Thymus (tissue), 11 donors: ENCODE measurements at regions not wholly inside any gene's neighbourhood (a gene's known extent, or its start where the extent isn't known, plus 50 kb on each side); places are given as distances from the start of the nearest gene placed in this dataset.
"Not testable (repeated sequence)": the region's sequence is repeated elsewhere in the genome, so short reads cannot be mapped to it uniquely, and the experiment has no call there.

ENCODE experiments used
- DNase-seq, 9 donors: peaks; one replicate each; pipeline ENCODE4 v3.0.0-alpha.2; 2013; ENCODE audit warnings: low spot score in 9 of 9, low read depth in 6 of 9, missing footprints in 1 of 9
- H3K27ac ChIP-seq, 2 donors: one replicate each; pipeline ENCODE4 v1.5.1; 2013; ENCODE audit warnings: control low read depth in 1 of 2, low read depth in 1 of 2, low read length in 1 of 2, mild to moderate bottlenecking in 1 of 2, moderate library complexity in 1 of 2
- H3K27me3 ChIP-seq, 2 donors: one replicate each; pipeline ENCODE4 v1.5.1; 2013; ENCODE audit warnings: low read length in 1 of 2; ENCODE audit not compliant: control insufficient read depth in 2 of 2, insufficient read depth in 1 of 2
- H3K36me3 ChIP-seq, 2 donors: one replicate each; pipeline ENCODE4 v1.5.1; 2013; ENCODE audit warnings: low read length in 1 of 2, mild to moderate bottlenecking in 1 of 2, moderate library complexity in 1 of 2; ENCODE audit not compliant: control insufficient read depth in 2 of 2, insufficient read depth in 2 of 2
- H3K4me1 ChIP-seq, 2 donors: one replicate each; pipeline ENCODE4 v1.5.1; 2013; ENCODE audit warnings: low read length in 2 of 2; ENCODE audit not compliant: control insufficient read depth in 2 of 2, insufficient read depth in 2 of 2
- H3K4me3 ChIP-seq, 2 donors: one replicate each; pipeline ENCODE4 v1.5.1; 2013; ENCODE audit warnings: low read length in 2 of 2, control low read depth in 1 of 2, mild to moderate bottlenecking in 1 of 2
- H3K9me3 ChIP-seq, 2 donors: one replicate each; pipeline ENCODE4 v1.5.1; 2013; ENCODE audit warnings: low read length in 1 of 2, mild to moderate bottlenecking in 1 of 2; ENCODE audit not compliant: control insufficient read depth in 2 of 2, insufficient read depth in 1 of 2
- WGBS: extraction: QIAGEN DNeasy Blood & Tissue Kit; methylation state at CpG from one replicate; pipeline ENCODE4 v1.1.7; 2013; 5-methylcytosine and 5-hydroxymethylcytosine counted together
- donor health status: healthy.

- not testable (repeated sequence) for H3K9me3 ChIP-seq, H3K4me3 ChIP-seq, H3K27me3 ChIP-seq, H3K27ac ChIP-seq, H3K4me1 ChIP-seq, H3K36me3 ChIP-seq, DNase-seq
- 100% methylated on average over 1 of the region's 1 CpG for WGBS
Observed at GRCh38 chr1:222051311-222051710, 309.4 kb upstream of the DUSP10 start.

GRCh38 chr1:222049661-222050060, 307.8 kb upstream of the DUSP10 start:
- not testable (repeated sequence) for H3K27ac ChIP-seq

GRCh38 chr1:222049176-222049575, 307.3 kb upstream of the DUSP10 start:
- Histone ChIP-seq H3K36me3 (no peaks in the 10 kb centered on the region), H3K4me1 (no peaks in the 10 kb centered on the region), H3K27me3 (no peaks in the 10 kb centered on the region), H3K9me3 (no peaks in the 10 kb centered on the region), H3K27ac (no peak overlapping the region), H3K4me3 (no peak overlapping the region)
- DNase-seq = no peak
- 100% methylated on average over 4 of the region's 4 CpGs for WGBS

More at GRCh38 chr1:222049661-222050060, 307.8 kb upstream of the DUSP10 start:
- not testable (repeated sequence) for H3K27me3 ChIP-seq, H3K4me3 ChIP-seq, H3K4me1 ChIP-seq, H3K36me3 ChIP-seq, DNase-seq, H3K9me3 ChIP-seq
- 98% methylated on average over 28 of the region's 28 CpGs for WGBS

DNA sequence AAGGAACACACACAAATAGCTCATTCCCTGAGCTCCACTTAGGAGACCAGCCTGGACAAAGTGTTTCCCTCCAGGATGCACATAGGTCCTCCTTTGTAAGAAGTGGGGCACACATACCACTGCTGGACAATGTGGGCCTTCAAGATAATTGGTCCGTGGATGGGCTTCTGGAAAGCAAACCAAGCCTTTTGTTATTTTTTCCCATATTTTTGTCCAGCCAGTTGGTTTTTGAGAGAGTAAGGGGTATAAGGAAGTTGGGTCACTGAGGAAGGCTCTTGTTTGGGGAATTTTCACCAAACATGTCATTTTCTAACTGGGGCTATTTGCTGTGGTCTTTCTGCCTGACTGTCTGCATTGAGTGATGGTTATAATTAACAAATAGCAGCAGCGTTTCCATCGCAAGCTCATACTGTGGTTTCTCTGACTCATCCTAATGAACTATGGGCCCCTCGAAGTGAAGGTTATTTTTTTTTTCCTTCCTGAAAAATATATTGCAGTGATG, 306.3 kb upstream of the DUSP10 start:
- Histone ChIP-seq H3K27ac (no peak overlapping the region), H3K27me3 (no peaks in the 10 kb centered on the region), H3K4me3 (no peak overlapping the region), H3K4me1 (no peaks in the 10 kb centered on the region), H3K9me3 (no peaks in the 10 kb centered on the region), H3K36me3 (no peaks in the 10 kb centered on the region)
- 41% methylated on average over 4 of the region's 4 CpGs for WGBS
- DNase-seq = no peak

DNA sequence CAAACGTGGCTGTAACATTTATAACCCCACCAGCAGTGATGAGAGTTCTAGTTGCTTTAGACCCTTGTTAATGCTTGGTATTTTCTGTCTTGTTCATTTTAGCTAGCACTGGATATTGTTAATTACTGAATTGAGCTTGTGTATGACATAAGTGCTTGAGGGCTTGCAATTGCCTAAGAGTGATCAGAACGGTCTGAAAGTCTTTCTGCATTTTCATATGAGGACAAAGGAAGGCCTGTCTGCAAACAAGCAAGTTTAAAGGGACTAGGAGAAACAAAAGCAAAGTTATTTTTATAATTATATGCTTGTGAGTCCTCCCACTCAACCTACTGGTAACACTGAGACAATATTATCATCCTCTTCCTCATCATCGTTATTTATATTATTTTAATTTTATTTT, 305.5 kb upstream of the DUSP10 start:
- H3K4me3 ChIP-seq = no peak overlapping the region
- no peak overlapping the region for H3K27ac ChIP-seq
- no peak for DNase-seq
- no peaks in the 10 kb centered on the region for H3K36me3 ChIP-seq
- H3K4me1 ChIP-seq = no peaks in the 10 kb centered on the region
- no peaks in the 10 kb centered on the region for H3K9me3 ChIP-seq
- no peaks in the 10 kb centered on the region for H3K27me3 ChIP-seq
- 92% methylated on average over 3 of the region's 3 CpGs for WGBS

- no peaks in the 10 kb centered on the region for H3K36me3 ChIP-seq
Observed at GRCh38 chr1:222046684-222047263, 304.9 kb upstream of the DUSP10 start.

DNA sequence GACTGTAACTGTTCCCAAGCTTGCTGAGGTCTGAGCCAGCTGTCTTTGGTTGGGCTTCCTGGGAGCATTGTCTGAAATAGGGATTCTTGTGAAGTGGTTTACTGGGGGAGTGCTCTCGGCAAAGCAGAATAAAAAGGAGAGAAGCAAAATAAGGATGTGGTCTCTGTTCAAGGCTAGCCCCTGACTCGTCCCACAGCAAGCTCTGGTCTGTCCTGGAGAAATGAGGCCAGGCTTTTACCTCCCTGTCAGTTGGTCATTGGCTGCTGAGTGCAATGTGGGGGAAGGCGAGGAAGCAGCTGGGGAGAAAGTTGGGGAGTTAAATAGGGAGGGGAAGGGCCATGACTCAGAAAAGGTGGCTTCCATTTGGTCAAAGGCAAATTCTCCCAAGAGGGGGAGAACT, 303.9 kb upstream of the DUSP10 start:
- Histone ChIP-seq H3K36me3 (no peaks in the 10 kb centered on the region), H3K4me3 (no peak overlapping the region), H3K9me3 (no peaks in the 10 kb centered on the region), H3K27me3 (no peaks in the 10 kb centered on the region), H3K4me1 (no peaks in the 10 kb centered on the region), H3K27ac (no peak overlapping the region)
- DNase-seq = no peak
- WGBS = 85% methylated on average over 3 of the region's 3 CpGs

More at GRCh38 chr1:222046684-222047263, 304.9 kb upstream of the DUSP10 start:
- Histone ChIP-seq H3K27me3 (no peaks in the 10 kb centered on the region), H3K27ac (no peak overlapping the region), H3K4me3 (no peak overlapping the region), H3K9me3 (no peaks in the 10 kb centered on the region), H3K4me1 (no peaks in the 10 kb centered on the region)
- 90% methylated on average over 3 of the region's 3 CpGs for WGBS
- DNase-seq = no peak

- no peaks in the 10 kb centered on the region for H3K4me1 ChIP-seq
- no peaks in the 10 kb centered on the region for H3K9me3 ChIP-seq
- DNase-seq = no peak
- H3K36me3 ChIP-seq = no peaks in the 10 kb centered on the region
- no peaks in the 10 kb centered on the region for H3K27me3 ChIP-seq
- no peak overlapping the region for H3K4me3 ChIP-seq
- 96% methylated on average over 3 of the region's 3 CpGs for WGBS
- no peak overlapping the region for H3K27ac ChIP-seq
Observed at GRCh38 chr1:222045236-222045635, 303.3 kb upstream of the DUSP10 start.

DNA sequence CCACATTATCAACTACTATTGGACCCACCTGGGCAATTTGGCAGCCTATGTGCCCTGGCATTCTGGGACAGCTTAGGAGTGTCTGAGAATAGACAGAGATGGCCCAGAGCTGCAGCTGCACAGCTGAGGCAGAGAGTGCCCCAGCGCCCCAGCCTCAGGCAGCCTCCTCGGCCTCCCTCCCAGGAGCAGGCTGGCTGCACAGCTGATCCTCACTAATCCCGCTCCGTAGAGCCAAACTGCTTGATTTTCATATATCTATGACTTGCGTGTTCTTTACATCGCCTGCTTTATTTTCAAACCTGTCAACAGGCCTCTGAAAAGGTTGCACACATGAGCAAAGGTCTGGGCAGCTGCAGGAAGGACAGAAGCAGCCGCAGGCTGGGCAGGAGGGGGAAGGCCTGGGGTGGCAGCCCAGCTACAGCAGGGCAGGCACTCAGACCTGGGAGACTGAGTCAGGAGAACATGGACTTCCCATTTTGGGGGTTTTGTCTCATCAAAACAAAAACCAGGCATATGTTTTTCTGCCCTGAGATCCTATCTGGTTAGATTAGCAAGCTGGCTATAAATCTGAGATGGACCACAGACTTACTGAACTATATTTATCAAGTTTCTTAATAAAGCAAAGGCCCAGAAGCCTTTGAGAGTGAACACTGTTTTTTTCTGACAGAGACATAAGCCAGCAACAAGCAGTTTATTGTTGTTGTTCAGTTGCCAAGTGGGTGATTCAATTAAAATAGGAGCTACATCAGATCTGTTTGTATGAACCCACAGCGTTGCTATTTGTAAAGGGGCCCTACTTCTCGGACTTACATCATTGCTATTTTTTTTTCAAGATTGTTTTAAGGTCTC, 301.8 kb upstream of the DUSP10 start:
- Histone ChIP-seq H3K4me3 (no peak overlapping the region), H3K27ac (no peak overlapping the region), H3K9me3 (no peaks in the 10 kb centered on the region), H3K27me3 (no peaks in the 10 kb centered on the region), H3K4me1 (no peaks in the 10 kb centered on the region), H3K36me3 (no peaks in the 10 kb centered on the region)
- no peak for DNase-seq
- 95% methylated on average over 9 of the region's 9 CpGs for WGBS
